ENCODE measurements at regions not wholly inside any gene's neighbourhood (a gene's known extent, or its start where the extent isn't known, plus 50 kb on each side); places are given as distances from the start of the nearest gene placed in this dataset.

- no peak for DNase-seq (ENCODE audit: low read depth)
- H3K4me3 ChIP-seq (ENCODE audit: low read depth, low read length) = no peak overlapping the region
- TF ChIP-seq CTCF (IDR thresholded peaks at IDR 0.05; ENCODE audit: insufficient read depth, low read length) = no peak
Observed at GRCh38 chr2:12089496-12089895, 343.1 kb downstream of the LPIN1 start.

- no peak for TF ChIP-seq CTCF (IDR thresholded peaks at IDR 0.05; ENCODE audit: insufficient read depth, low read length)
- H3K4me3 ChIP-seq (ENCODE audit: low read depth, low read length) = no peak overlapping the region
- no peak for DNase-seq (ENCODE audit: low read depth)
Observed at GRCh38 chr2:12090072-12090471, 343.6 kb downstream of the LPIN1 start.

GRCh38 chr2:12090590-12090989 lies 344.2 kb downstream of the LPIN1 start:
- DNase-seq (ENCODE audit: low read depth) = no peak
- H3K4me3 ChIP-seq (ENCODE audit: low read depth, low read length) = no peak overlapping the region
- no peak for TF ChIP-seq CTCF (IDR thresholded peaks at IDR 0.05; ENCODE audit: insufficient read depth, low read length)

GRCh38 chr2:12091201-12091806 lies 344.9 kb downstream of the LPIN1 start:
- DNase-seq (ENCODE audit: low read depth) = peak; percentile 28
- TF ChIP-seq CTCF (IDR thresholded peaks at IDR 0.05; ENCODE audit: insufficient read depth, low read length) = no peak
- no peak overlapping the region for H3K4me3 ChIP-seq (ENCODE audit: low read depth, low read length)

GRCh38 chr2:12094134-12094533 lies 347.7 kb downstream of the LPIN1 start:
- DNase-seq (ENCODE audit: low read depth) = no peak
- no peak for TF ChIP-seq CTCF (IDR thresholded peaks at IDR 0.05; ENCODE audit: insufficient read depth, low read length)
- H3K4me3 ChIP-seq (ENCODE audit: low read depth, low read length) = no peak overlapping the region

- no peak for TF ChIP-seq CTCF (IDR thresholded peaks at IDR 0.05; ENCODE audit: insufficient read depth, low read length)
Observed at GRCh38 chr2:12096051-12096787, 349.8 kb downstream of the LPIN1 start.

More at GRCh38 chr2:12096051-12096787, 349.8 kb downstream of the LPIN1 start:
- DNase-seq (ENCODE audit: low read depth) = no peak
- no peak overlapping the region for H3K4me3 ChIP-seq (ENCODE audit: low read depth, low read length)
